Right lobe of liver (tissue), 4 donors: ENCODE measurements at regions not wholly inside any gene's neighbourhood (a gene's known extent, or its start where the extent isn't known, plus 50 kb on each side); places are given as distances from the start of the nearest gene placed in this dataset.

ENCODE experiments used
- POLR2A ChIP-seq: fragments of 450-650 bp; IDR thresholded peaks from one replicate; pipeline ENCODE4 v1.6.1; 2017; ENCODE audit warnings: antibody characterized with exemption, mild to moderate bottlenecking
- TF ChIP-seq, protein P1 (sequence below), 4 donors: fragments of 200-600 bp in 3 of 4; fragments of 450-650 bp in 1 of 4; IDR thresholded peaks; one replicate each; pipeline versions ENCODE4 v1.5.1 to v1.8.0; 2016 to 2022; ENCODE audit warnings: antibody characterized with exemption in 4 of 4, mild to moderate bottlenecking in 2 of 4
- donor health status: DM: no; HTN: no; CAD: no.
- donor health status: DM: no; HTN: no; CAD: no.
- donor health status: DM: no; HTN: yes; CAD: no.

- TF ChIP-seq, protein P1, sequence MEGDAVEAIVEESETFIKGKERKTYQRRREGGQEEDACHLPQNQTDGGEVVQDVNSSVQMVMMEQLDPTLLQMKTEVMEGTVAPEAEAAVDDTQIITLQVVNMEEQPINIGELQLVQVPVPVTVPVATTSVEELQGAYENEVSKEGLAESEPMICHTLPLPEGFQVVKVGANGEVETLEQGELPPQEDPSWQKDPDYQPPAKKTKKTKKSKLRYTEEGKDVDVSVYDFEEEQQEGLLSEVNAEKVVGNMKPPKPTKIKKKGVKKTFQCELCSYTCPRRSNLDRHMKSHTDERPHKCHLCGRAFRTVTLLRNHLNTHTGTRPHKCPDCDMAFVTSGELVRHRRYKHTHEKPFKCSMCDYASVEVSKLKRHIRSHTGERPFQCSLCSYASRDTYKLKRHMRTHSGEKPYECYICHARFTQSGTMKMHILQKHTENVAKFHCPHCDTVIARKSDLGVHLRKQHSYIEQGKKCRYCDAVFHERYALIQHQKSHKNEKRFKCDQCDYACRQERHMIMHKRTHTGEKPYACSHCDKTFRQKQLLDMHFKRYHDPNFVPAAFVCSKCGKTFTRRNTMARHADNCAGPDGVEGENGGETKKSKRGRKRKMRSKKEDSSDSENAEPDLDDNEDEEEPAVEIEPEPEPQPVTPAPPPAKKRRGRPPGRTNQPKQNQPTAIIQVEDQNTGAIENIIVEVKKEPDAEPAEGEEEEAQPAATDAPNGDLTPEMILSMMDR (IDR thresholded peaks at IDR 0.05), result no peak
- TF ChIP-seq POLR2A, result no peak
Observed at GRCh38 chr13:21984156-21984555, 313.3 kb downstream of the FGF9 start.
